ENCODE measurements at regions not wholly inside any gene's neighbourhood (a gene's known extent, or its start where the extent isn't known, plus 50 kb on each side); places are given as distances from the start of the nearest gene placed in this dataset.

DNA sequence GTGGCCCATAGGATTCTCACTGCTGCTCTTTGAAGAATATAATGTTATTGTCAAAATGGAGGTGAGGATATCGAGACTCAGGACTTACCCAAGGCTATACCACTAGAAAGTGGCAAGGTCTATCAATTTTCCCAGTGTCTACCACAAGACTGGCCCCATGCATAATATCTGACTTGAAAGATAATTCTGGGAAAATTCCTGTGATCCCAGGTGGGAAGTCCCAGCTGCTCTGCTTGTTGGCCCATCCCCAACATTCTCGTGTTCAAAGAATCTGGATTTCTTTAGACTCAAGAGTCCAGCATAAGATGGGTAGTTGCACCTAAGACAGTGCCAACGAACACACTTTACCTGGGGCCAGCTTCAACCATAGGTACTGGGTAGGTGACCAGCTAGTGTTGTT lies 120.7 kb upstream of the DTNBP1 start (continued):
- TF ChIP-seq, protein P1, sequence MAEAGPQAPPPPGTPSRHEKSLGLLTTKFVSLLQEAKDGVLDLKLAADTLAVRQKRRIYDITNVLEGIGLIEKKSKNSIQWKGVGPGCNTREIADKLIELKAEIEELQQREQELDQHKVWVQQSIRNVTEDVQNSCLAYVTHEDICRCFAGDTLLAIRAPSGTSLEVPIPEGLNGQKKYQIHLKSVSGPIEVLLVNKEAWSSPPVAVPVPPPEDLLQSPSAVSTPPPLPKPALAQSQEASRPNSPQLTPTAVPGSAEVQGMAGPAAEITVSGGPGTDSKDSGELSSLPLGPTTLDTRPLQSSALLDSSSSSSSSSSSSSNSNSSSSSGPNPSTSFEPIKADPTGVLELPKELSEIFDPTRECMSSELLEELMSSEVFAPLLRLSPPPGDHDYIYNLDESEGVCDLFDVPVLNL (IDR thresholded peaks at IDR 0.05; ENCODE audit: low read depth, low read length), result no peak
- TF ChIP-seq BHLHE40 (IDR thresholded peaks at IDR 0.05; ENCODE audit: borderline replicate concordance in 1 of 2, low read depth in 2 of 2, low read length in 1 of 2) (no peak), MTA3 (IDR thresholded peaks at IDR 0.05; ENCODE audit: borderline replicate concordance, low read length) (no peak)

DNA sequence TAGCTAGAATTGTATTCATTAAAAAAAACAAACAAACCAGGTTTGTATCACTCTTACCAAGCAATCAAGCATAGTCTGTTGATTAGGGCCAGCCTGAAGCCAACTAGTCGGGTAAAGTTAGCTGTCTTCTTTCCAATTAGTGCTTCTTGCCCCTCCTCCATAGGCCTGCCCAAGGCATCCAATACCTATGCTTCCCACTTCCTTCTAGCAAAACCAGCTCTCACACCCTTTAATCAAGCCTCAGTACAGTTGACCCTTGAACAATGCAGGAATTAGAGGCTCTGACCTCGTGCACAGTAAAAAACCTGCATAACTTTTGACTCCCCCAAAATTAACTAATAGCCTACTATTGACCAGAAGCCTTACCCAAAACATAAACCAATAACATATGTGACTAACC lies 119.1 kb upstream of the DTNBP1 start:
- no peak overlapping the region for H3K27ac ChIP-seq (ENCODE audit: control insufficient read depth, insufficient read depth)
- ATAC-seq (no peak), FAIRE-seq (no peak), DNase-seq (ENCODE audit: low read depth, low spot score) (no peak)
- SMC1A ChIA-PET (ENCODE audit: uncharacterized antibody, unreplicated experiment), result interaction anchor here (1.2 to 3.4 kb wide), 12 partner anchors 10 to 171 kb away, joined by 4 to 19 read pairs (median 6); no protein-coding TSS in a partner anchor
- no peak overlapping the region for H3K9ac ChIP-seq (ENCODE audit: control insufficient read depth, insufficient read depth, low read length)
- 42% methylated on average over 2 of the region's 2 CpGs for WGBS (ENCODE audit: insufficient coverage, insufficient replicate concordance, low lambda C conversion rate, missing lambda C conversion rate)
- H3K4me3 ChIP-seq, result no peak overlapping the region
- intact Hi-C loops (cut with micrococcal nuclease; ENCODE audit: unreplicated experiment) (no loop called here), in situ Hi-C loops (cut with MboI) (no loop called here)
- no peak overlapping the region for H2AFZ ChIP-seq (ENCODE audit: control insufficient read depth, low read depth, low read length)
- H3K4me1 ChIP-seq (ENCODE audit: control insufficient read depth, insufficient read depth, low read length), result no peaks in the 10 kb centered on the region
- no peak overlapping the region for H3K4me2 ChIP-seq (ENCODE audit: control insufficient read depth, insufficient read depth)
- H4K20me1 ChIP-seq (ENCODE audit: control insufficient read depth, insufficient read depth), result no peaks in the 10 kb centered on the region
- RAD21 ChIA-PET (ENCODE audit: unreplicated experiment), result interaction anchor here (0.7 to 3.5 kb wide), 5 partner anchors 11 to 151 kb away, joined by 3 to 12 read pairs (median 6); no protein-coding TSS in a partner anchor
- no peaks in the 10 kb centered on the region; the same call in 2 of the 3 replicates for H3K9me3 ChIP-seq (replicated peaks; ENCODE audit: control insufficient read depth, insufficient read depth, low read length)
- POLR2A ChIA-PET, result no interaction called here
- H3K27me3 ChIP-seq (replicated peaks in 1 of 2; ENCODE audit: control insufficient read depth in 2 of 2, insufficient read depth in 2 of 2, low read length in 1 of 2), result no peaks in the 10 kb centered on the region
- H3K36me3 ChIP-seq (ENCODE audit: control insufficient read depth in 2 of 2, insufficient read depth in 2 of 2, low read length in 1 of 2), result no peaks in the 10 kb centered on the region
- no peaks in the 10 kb centered on the region for H3K79me2 ChIP-seq (ENCODE audit: control insufficient read depth, insufficient read depth, low read length)
- no TSS peak for BruUV-seq (replicated peaks)
- CTCF ChIA-PET, result interaction anchor here (0.7 to 2.2 kb wide), 7 partner anchors 9 to 347 kb away, joined by 3 to 7 read pairs (median 4); partner anchors contain the start of gene MYLIP
- TF ChIP-seq, protein P2, sequence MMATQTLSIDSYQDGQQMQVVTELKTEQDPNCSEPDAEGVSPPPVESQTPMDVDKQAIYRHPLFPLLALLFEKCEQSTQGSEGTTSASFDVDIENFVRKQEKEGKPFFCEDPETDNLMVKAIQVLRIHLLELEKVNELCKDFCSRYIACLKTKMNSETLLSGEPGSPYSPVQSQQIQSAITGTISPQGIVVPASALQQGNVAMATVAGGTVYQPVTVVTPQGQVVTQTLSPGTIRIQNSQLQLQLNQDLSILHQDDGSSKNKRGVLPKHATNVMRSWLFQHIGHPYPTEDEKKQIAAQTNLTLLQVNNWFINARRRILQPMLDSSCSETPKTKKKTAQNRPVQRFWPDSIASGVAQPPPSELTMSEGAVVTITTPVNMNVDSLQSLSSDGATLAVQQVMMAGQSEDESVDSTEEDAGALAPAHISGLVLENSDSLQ (IDR thresholded peaks at IDR 0.05), result no peak
- TF ChIP-seq TCF3 (IDR thresholded peaks at IDR 0.05; ENCODE audit: borderline replicate concordance, insufficient read depth, low read depth, low read length), result no peak
- TF ChIP-seq PML (IDR thresholded peaks at IDR 0.05; ENCODE audit: low read length), result no peak
- TF ChIP-seq, protein P3, sequence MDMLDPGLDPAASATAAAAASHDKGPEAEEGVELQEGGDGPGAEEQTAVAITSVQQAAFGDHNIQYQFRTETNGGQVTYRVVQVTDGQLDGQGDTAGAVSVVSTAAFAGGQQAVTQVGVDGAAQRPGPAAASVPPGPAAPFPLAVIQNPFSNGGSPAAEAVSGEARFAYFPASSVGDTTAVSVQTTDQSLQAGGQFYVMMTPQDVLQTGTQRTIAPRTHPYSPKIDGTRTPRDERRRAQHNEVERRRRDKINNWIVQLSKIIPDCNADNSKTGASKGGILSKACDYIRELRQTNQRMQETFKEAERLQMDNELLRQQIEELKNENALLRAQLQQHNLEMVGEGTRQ (IDR thresholded peaks at IDR 0.05; ENCODE audit: borderline replicate concordance, low read depth, low read length), result no peak
- TF ChIP-seq ZNF622 (IDR thresholded peaks at IDR 0.05), result no peak
- no peak for TF ChIP-seq LARP7 (IDR thresholded peaks at IDR 0.05)
- TF ChIP-seq, protein P4, sequence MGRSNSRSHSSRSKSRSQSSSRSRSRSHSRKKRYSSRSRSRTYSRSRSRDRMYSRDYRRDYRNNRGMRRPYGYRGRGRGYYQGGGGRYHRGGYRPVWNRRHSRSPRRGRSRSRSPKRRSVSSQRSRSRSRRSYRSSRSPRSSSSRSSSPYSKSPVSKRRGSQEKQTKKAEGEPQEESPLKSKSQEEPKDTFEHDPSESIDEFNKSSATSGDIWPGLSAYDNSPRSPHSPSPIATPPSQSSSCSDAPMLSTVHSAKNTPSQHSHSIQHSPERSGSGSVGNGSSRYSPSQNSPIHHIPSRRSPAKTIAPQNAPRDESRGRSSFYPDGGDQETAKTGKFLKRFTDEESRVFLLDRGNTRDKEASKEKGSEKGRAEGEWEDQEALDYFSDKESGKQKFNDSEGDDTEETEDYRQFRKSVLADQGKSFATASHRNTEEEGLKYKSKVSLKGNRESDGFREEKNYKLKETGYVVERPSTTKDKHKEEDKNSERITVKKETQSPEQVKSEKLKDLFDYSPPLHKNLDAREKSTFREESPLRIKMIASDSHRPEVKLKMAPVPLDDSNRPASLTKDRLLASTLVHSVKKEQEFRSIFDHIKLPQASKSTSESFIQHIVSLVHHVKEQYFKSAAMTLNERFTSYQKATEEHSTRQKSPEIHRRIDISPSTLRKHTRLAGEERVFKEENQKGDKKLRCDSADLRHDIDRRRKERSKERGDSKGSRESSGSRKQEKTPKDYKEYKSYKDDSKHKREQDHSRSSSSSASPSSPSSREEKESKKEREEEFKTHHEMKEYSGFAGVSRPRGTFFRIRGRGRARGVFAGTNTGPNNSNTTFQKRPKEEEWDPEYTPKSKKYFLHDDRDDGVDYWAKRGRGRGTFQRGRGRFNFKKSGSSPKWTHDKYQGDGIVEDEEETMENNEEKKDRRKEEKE (IDR thresholded peaks at IDR 0.05), result no peak
- no peak for TF ChIP-seq NBN (IDR thresholded peaks at IDR 0.05)
- no peak for TF ChIP-seq BRCA1 (IDR thresholded peaks at IDR 0.05; ENCODE audit: low read depth, low read length)
- TF ChIP-seq, protein P5, sequence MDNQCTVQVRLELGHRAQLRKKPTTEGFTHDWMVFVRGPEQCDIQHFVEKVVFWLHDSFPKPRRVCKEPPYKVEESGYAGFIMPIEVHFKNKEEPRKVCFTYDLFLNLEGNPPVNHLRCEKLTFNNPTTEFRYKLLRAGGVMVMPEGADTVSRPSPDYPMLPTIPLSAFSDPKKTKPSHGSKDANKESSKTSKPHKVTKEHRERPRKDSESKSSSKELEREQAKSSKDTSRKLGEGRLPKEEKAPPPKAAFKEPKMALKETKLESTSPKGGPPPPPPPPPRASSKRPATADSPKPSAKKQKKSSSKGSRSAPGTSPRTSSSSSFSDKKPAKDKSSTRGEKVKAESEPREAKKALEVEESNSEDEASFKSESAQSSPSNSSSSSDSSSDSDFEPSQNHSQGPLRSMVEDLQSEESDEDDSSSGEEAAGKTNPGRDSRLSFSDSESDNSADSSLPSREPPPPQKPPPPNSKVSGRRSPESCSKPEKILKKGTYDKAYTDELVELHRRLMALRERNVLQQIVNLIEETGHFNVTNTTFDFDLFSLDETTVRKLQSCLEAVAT (IDR thresholded peaks at IDR 0.05), result no peak
- TF ChIP-seq NR2C1 (IDR thresholded peaks at IDR 0.05), result no peak
- no peak for TF ChIP-seq HDAC2 (IDR thresholded peaks at IDR 0.05)

All from GM12878 (cell line).